HepG2 (cell line): ENCODE measurements at regions not wholly inside any gene's neighbourhood (a gene's known extent, or its start where the extent isn't known, plus 50 kb on each side); places are given as distances from the start of the nearest gene placed in this dataset.

ENCODE experiments used
- ATAC-seq: fragments of 200-7000 bp; cut with Tn5 transposase; 3 replicates; pipeline ENCODE4 v1.9.1; 2020; ENCODE audit warnings: mild to moderate bottlenecking, moderate library complexity
- BruUV-seq: library from RNA; stranded (reverse); fragments of 400-500 nt; replicated peaks from 2 replicates; lab custom pipeline; 2021; lab: Mats Ljungman, UMichigan
- CTCF ChIA-PET: fragments of 300-600 bp; formaldehyde crosslinking; extraction: SDS; loops from one replicate; lab custom pipeline; 2021; ENCODE audit warnings: low total read pairs, inconsistent platforms, low intra/inter-chr PET ratio; lab: Yijun Ruan, JAX
- POLR2A ChIA-PET: fragments of 350-600 bp; sonication (Branson Sonifier 250); formaldehyde crosslinking; loops from one replicate; lab custom pipeline; 2020; ENCODE audit warnings: antibody characterized with exemption, inconsistent platforms; lab: Yijun Ruan, JAX
- DNase-seq: peaks from one replicate; pipeline ENCODE4 v3.0.0-alpha.2; 2015; ENCODE audit warnings: low spot score
- FAIRE-seq: peaks from 3 replicates; lab custom pipeline; 2011; peaks lifted over from hg19 to GRCh38; lab: Jason Lieb, UNC
- H2AFZ ChIP-seq: one replicate; pipeline ENCODE4 v1.6.1; 2011; ENCODE audit warnings: low read length, inconsistent platforms
- H3K27ac ChIP-seq: fragments of 300-600 bp; 3 replicates; pipeline ENCODE4 v1.8.0; 2011; ENCODE audit warnings: mixed run types, mild to moderate bottlenecking, mixed read lengths, low read length, inconsistent platforms; ENCODE audit not compliant: insufficient read depth; ENCODE audit errors: extremely low read length
- H3K27me3 ChIP-seq, 2 experiments: fragments of 200-600 bp in 1 of 2; 2 replicates in 1 of 2; 3 replicates in 1 of 2; pipeline versions ENCODE4 v1.6.0 to v1.8.0; 2011; ENCODE audit warnings: low read length in 2 of 2, mild to moderate bottlenecking in 2 of 2, moderate library complexity in 2 of 2, inconsistent platforms in 1 of 2; ENCODE audit not compliant: insufficient read depth in 2 of 2, control insufficient read depth in 1 of 2
- H3K36me3 ChIP-seq, 2 experiments: fragments of 200-600 bp in 1 of 2; replicated peaks in 1 of 2; 2 replicates in 1 of 2; 3 replicates in 1 of 2; pipeline versions ENCODE4 v1.5.1 to v1.8.0; 2011; ENCODE audit warnings: low read length in 2 of 2, inconsistent platforms in 1 of 2; ENCODE audit not compliant: insufficient read depth in 2 of 2, control insufficient read depth in 1 of 2
- H3K4me1 ChIP-seq: 2 replicates; pipeline ENCODE4 v1.5.1; 2012; ENCODE audit warnings: low read length, inconsistent platforms; ENCODE audit not compliant: insufficient read depth
- H3K4me2 ChIP-seq: 2 replicates; pipeline ENCODE4 v1.6.0; 2011; ENCODE audit warnings: low read depth, low read length, inconsistent platforms
- H3K4me3 ChIP-seq, 3 experiments: fragments of 200-600 bp in 1 of 3; sonication (generic), shearing (Covaris generic) in 1 of 3; replicated peaks in 1 of 3; 2 replicates each; pipeline ENCODE4 v1.5.1; 2011 to 2016; ENCODE audit warnings: low read length in 3 of 3, inconsistent platforms in 2 of 3, low read depth in 2 of 3, mild to moderate bottlenecking in 2 of 3, control low read depth in 1 of 3, mixed read lengths in 1 of 3; ENCODE audit not compliant: insufficient read depth in 1 of 3
- H3K79me2 ChIP-seq: one replicate; pipeline ENCODE4 v1.6.1; 2011; ENCODE audit warnings: low read length, inconsistent platforms; ENCODE audit not compliant: insufficient read depth
- H3K9ac ChIP-seq: 2 replicates; pipeline ENCODE4 v1.6.0; 2011; ENCODE audit warnings: mild to moderate bottlenecking, low read depth, low read length, inconsistent platforms; ENCODE audit not compliant: insufficient read depth
- H3K9me3 ChIP-seq: 2 replicates; pipeline ENCODE4 v1.5.1; 2012; ENCODE audit warnings: mild to moderate bottlenecking, low read length
- H4K20me1 ChIP-seq: 2 replicates; pipeline ENCODE4 v1.6.0; 2011; ENCODE audit warnings: inconsistent platforms, mild to moderate bottlenecking, low read length, moderate library complexity; ENCODE audit not compliant: insufficient read depth
- DNMT1 ChIP-seq: sonication (generic); formaldehyde crosslinking; IDR thresholded peaks from 2 replicates; pipeline ENCODE4 v1.5.1; 2020; ENCODE audit warnings: mild to moderate bottlenecking, missing genetic modification reagents
- DR1 ChIP-seq: sonication (generic); formaldehyde crosslinking; IDR thresholded peaks from 2 replicates; pipeline ENCODE4 v1.8.0; 2021; ENCODE audit warnings: mild to moderate bottlenecking, missing genetic modification reagents, inconsistent platforms
- EZH2 ChIP-seq: conservative IDR thresholded peaks from 2 replicates; pipeline ENCODE4 v1.6.1; 2012; ENCODE audit warnings: mild to moderate bottlenecking, low read depth, low read length, moderate library complexity
- FOSL1 ChIP-seq: sonication (generic); formaldehyde crosslinking; IDR thresholded peaks from 2 replicates; pipeline ENCODE4 v1.9.0; 2021; ENCODE audit warnings: missing genetic modification reagents, borderline replicate concordance
- FOXA1 ChIP-seq, 2 experiments: fragments of 450-650 bp in 1 of 2; sonication (generic) in 1 of 2; formaldehyde crosslinking in 1 of 2; IDR thresholded peaks; 2 replicates each; pipeline versions ENCODE4 v1.4.0 to v1.6.1; 2016 to 2020; ENCODE audit warnings: missing genetic modification reagents in 1 of 2
- MAFG ChIP-seq: sonication (generic); formaldehyde crosslinking; IDR thresholded peaks from 2 replicates; pipeline ENCODE4 v1.5.1; 2020; ENCODE audit warnings: mild to moderate bottlenecking, missing genetic modification reagents
- MED13 ChIP-seq: sonication (generic); formaldehyde crosslinking; IDR thresholded peaks from 2 replicates; pipeline ENCODE4 v1.5.0; 2020; ENCODE audit warnings: missing genetic modification reagents
- MEF2D ChIP-seq: sonication (generic); formaldehyde crosslinking; IDR thresholded peaks from 2 replicates; pipeline ENCODE4 v1.5.1; 2020; ENCODE audit warnings: mild to moderate bottlenecking, missing genetic modification reagents
- U2AF2 ChIP-seq: fragments of 200-400 bp; formaldehyde crosslinking; IDR thresholded peaks from 2 replicates; pipeline ENCODE4 v1.6.1; 2017; ENCODE audit warnings: low read depth, mild to moderate bottlenecking, low read length
- YY1 ChIP-seq: IDR thresholded peaks from 2 replicates; pipeline ENCODE4 v1.6.1; 2011; ENCODE audit warnings: low read length, low read depth, moderate library complexity, mild to moderate bottlenecking; ENCODE audit not compliant: insufficient read depth, insufficient replicate concordance
- ZNF205 ChIP-seq: IDR thresholded peaks from 2 replicates; pipeline ENCODE4 v1.6.1; 2018; ENCODE audit warnings: missing biosample characterization, missing genetic modification reagents
- ZNF619 ChIP-seq: sonication (generic); formaldehyde crosslinking; IDR thresholded peaks from 2 replicates; pipeline ENCODE4 v1.4.0; 2020; ENCODE audit warnings: mild to moderate bottlenecking, missing genetic modification reagents
- WGBS: methylation state at CpG from one replicate; pipeline ENCODE4 v1.1.6; 2017; ENCODE audit warnings: low lambda C conversion rate; 5-methylcytosine and 5-hydroxymethylcytosine counted together
- in situ Hi-C: cut with HindIII; loops from 2 replicates; pipeline ENCODE4 v1.10.0; 2017; ENCODE audit warnings: low pct_unique_long_range_greater_than_20kb; ENCODE audit not compliant: extremely low pct_ligation_motif_present
- intact Hi-C: fragments of 100-400 bp; cut with micrococcal nuclease; formaldehyde crosslinking; loops from one replicate; pipeline ENCODE4 v1.10.0; 2022; ENCODE audit not compliant: unreplicated experiment
- TF ChIP-seq, protein P1 (sequence below): sonication (generic); formaldehyde crosslinking; IDR thresholded peaks from 2 replicates; pipeline ENCODE4 v1.4.0; 2020; ENCODE audit warnings: missing genetic modification reagents, mild to moderate bottlenecking, borderline replicate concordance
- TF ChIP-seq, protein P2 (sequence below): sonication (generic); formaldehyde crosslinking; IDR thresholded peaks from 2 replicates; pipeline ENCODE4 v1.8.0; 2022; ENCODE audit warnings: missing genetic modification reagents, low read depth, mild to moderate bottlenecking, borderline replicate concordance

DNA sequence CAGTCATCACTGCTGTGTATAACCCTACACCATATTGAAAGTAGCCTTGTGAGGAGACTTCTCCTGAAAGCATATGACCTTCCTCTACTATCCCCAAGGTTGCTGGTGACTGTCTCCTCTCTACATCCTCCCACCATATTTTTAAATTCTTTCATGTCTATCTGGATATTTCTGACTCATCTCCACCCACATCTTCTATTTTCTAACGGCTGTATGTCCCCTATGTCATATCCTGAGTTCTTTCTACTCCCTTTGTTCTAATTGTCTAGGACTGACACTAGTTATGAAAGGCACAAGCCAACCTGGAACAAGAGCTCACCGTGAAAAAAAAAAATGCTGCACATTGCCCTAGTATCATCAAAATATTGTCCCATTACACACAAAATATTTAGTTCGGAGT is 218.3 kb upstream of the ZNF462 start (continued):
- TF ChIP-seq, protein P1, sequence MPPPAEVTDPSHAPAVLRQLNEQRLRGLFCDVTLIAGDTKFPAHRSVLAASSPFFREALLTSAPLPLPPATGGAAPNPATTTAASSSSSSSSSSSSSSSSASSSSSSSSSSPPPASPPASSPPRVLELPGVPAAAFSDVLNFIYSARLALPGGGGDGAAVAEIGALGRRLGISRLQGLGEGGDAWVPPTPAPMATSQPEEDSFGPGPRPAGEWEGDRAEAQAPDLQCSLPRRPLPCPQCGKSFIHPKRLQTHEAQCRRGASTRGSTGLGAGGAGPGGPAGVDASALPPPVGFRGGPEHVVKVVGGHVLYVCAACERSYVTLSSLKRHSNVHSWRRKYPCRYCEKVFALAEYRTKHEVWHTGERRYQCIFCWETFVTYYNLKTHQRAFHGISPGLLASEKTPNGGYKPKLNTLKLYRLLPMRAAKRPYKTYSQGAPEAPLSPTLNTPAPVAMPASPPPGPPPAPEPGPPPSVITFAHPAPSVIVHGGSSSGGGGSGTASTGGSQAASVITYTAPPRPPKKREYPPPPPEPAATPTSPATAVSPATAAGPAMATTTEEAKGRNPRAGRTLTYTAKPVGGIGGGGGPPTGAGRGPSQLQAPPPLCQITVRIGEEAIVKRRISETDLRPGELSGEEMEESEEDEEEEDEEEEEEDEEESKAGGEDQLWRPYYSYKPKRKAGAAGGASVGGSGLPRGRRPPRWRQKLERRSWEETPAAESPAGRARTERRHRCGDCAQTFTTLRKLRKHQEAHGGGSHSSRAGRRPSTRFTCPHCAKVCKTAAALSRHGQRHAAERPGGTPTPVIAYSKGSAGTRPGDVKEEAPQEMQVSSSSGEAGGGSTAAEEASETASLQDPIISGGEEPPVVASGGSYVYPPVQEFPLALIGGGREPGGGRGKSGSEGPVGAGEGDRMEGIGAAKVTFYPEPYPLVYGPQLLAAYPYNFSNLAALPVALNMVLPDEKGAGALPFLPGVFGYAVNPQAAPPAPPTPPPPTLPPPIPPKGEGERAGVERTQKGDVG (CRISPR knock-in tag) = no peak
- TF ChIP-seq, all 625 proteins: peak for 0

DNA sequence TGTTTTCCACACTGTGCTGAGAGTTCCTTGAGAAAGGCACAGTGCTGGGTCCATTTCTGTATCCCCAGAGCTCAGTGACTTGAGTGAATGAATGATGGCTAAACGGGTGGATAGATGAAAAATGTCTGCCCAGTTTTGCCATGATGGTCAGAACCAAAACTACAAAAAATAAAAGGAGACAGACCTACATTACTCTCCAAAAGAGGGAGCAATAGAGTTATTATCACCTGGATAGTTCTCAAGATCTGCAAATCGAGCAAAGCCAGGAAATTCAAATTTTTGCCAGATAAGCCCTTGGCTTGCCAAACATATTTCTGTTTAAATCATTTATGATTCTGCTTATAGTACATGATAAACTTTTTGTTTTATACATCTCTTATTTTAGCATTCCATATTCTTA is 214.2 kb upstream of the ZNF462 start:
- no peaks in the 10 kb centered on the region for H4K20me1 ChIP-seq
- no peaks in the 10 kb centered on the region for H3K27me3 ChIP-seq
- no peak overlapping the region for H3K9ac ChIP-seq
- DNase-seq = no peak
- no peak overlapping the region for H3K27ac ChIP-seq
- H3K9me3 ChIP-seq = no peaks in the 10 kb centered on the region
- BruUV-seq = no TSS peak
- FAIRE-seq = no peak
- 0% methylated on average over 2 of the region's 2 CpGs for WGBS
- ChIA-PET CTCF (no interaction called here), POLR2A (no interaction called here)
- H3K79me2 ChIP-seq = no peaks in the 10 kb centered on the region
- intact Hi-C loops (no loop called here), in situ Hi-C loops (no loop called here)
- no peak overlapping the region for H2AFZ ChIP-seq
- H3K36me3 ChIP-seq = no peaks in the 10 kb centered on the region
- no peak overlapping the region for H3K4me3 ChIP-seq
- TF ChIP-seq FOSL1 (CRISPR knock-in tag) = no peak
- no peak for TF ChIP-seq DR1 (CRISPR knock-in tag)
- no peak for TF ChIP-seq ZNF619
- no peak for TF ChIP-seq DNMT1 (CRISPR knock-in tag)
- TF ChIP-seq MAFG (CRISPR knock-in tag) = no peak
- TF ChIP-seq U2AF2 = no peak
- no peak for TF ChIP-seq MED13
- TF ChIP-seq ZNF205 (CRISPR knock-in tag) = no peak
- TF ChIP-seq EZH2 = no peak
- no peak for TF ChIP-seq YY1
- TF ChIP-seq, protein P2, sequence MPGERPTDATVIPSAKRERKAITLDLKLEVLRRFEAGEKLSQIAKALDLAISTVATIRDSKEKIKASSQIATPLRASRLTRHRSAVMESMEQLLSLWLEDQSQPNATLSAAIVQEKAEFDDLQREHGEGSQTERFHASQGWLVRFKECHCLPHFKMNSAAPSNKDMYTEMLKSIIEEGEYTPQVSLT (CRISPR knock-in tag) = no peak
- no peak for TF ChIP-seq MEF2D (CRISPR knock-in tag)
- TF ChIP-seq FOXA1 (IDR thresholded peaks at IDR 0.05) = no peak
- no peak for TF ChIP-seq FOXA1 (CRISPR knock-in tag; IDR thresholded peaks at IDR 0.05)
- no peaks in the 10 kb centered on the region for H3K4me1 ChIP-seq
- ATAC-seq = no peak
- H3K4me2 ChIP-seq = no peak overlapping the region
